Prostate gland (tissue), 2 donors: ENCODE measurements at regions not wholly inside any gene's neighbourhood (a gene's known extent, or its start where the extent isn't known, plus 50 kb on each side); places are given as distances from the start of the nearest gene placed in this dataset.

Source experiments
- DNase-seq: peaks from one replicate; pipeline ENCODE4 v3.0.0-alpha.2; 2019; ENCODE audit warnings: low spot score
- H3K27ac ChIP-seq, 2 donors: fragments of 200-600 bp; sonication (generic); 2 replicates each; pipeline ENCODE4 v1.5.1; 2017 to 2019
- H3K27me3 ChIP-seq: fragments of 200-600 bp; sonication (generic); replicated peaks from 2 replicates; pipeline ENCODE4 v1.5.1; 2019; ENCODE audit not compliant: insufficient read depth
- H3K36me3 ChIP-seq, 2 donors: fragments of 200-600 bp; sonication (generic); 1 replicate in 1 of 2; 2 replicates in 1 of 2; pipeline versions ENCODE4 v1.5.1 to v1.8.1; 2017 to 2019
- H3K4me1 ChIP-seq: fragments of 200-600 bp; sonication (generic); replicated peaks from 2 replicates; pipeline ENCODE4 v1.5.1; 2019
- H3K4me3 ChIP-seq, 2 donors: fragments of 200-600 bp; sonication (generic); 2 replicates each; pipeline ENCODE4 v1.5.1; 2017 to 2019
- H3K9me3 ChIP-seq: fragments of 200-600 bp; sonication (generic); 2 replicates; pipeline ENCODE4 v1.5.1; 2017
- POLR2A ChIP-seq: fragments of 450-650 bp; IDR thresholded peaks from one replicate; pipeline ENCODE4 v1.6.1; 2016; ENCODE audit warnings: antibody characterized with exemption, mild to moderate bottlenecking
- POLR2AphosphoS5 ChIP-seq: sonication (generic); formaldehyde crosslinking; IDR thresholded peaks from one replicate; pipeline ENCODE4 v1.6.1; 2017; ENCODE audit warnings: antibody characterized with exemption
- WGBS: methylation state at CpG from one replicate; pipeline ENCODE4 v1.1.5; 2018; 5-methylcytosine and 5-hydroxymethylcytosine counted together
- intact Hi-C: fragments of 100-400 bp; cut with DNase I; formaldehyde crosslinking; loops from one replicate; pipeline ENCODE4 v1.14.2; 2022
- TF ChIP-seq, protein P1 (sequence below), 4 experiments: fragments of 200-600 bp in 2 of 4; fragments of 450-650 bp in 2 of 4; sonication (generic) in 2 of 4; IDR thresholded peaks; 1 replicate in 3 of 4; 2 replicates in 1 of 4; pipeline ENCODE4 v1.5.1; 2016 to 2019; ENCODE audit warnings: antibody characterized with exemption in 4 of 4, mild to moderate bottlenecking in 2 of 4, moderate library complexity in 2 of 4

- Histone ChIP-seq H3K36me3 (peaks cover 0 to 3% of the 10 kb centered on the region in 2 donors), H3K27ac (no peak overlapping the region), H3K9me3 (no peaks in the 10 kb centered on the region), H3K27me3 (no peaks in the 10 kb centered on the region), H3K4me3 (no peak overlapping the region), H3K4me1 (no peaks in the 10 kb centered on the region)
- no peak for DNase-seq
- 97% methylated on average over 7 of the region's 7 CpGs for WGBS
- TF ChIP-seq POLR2A: no peak
- TF ChIP-seq, protein P1, sequence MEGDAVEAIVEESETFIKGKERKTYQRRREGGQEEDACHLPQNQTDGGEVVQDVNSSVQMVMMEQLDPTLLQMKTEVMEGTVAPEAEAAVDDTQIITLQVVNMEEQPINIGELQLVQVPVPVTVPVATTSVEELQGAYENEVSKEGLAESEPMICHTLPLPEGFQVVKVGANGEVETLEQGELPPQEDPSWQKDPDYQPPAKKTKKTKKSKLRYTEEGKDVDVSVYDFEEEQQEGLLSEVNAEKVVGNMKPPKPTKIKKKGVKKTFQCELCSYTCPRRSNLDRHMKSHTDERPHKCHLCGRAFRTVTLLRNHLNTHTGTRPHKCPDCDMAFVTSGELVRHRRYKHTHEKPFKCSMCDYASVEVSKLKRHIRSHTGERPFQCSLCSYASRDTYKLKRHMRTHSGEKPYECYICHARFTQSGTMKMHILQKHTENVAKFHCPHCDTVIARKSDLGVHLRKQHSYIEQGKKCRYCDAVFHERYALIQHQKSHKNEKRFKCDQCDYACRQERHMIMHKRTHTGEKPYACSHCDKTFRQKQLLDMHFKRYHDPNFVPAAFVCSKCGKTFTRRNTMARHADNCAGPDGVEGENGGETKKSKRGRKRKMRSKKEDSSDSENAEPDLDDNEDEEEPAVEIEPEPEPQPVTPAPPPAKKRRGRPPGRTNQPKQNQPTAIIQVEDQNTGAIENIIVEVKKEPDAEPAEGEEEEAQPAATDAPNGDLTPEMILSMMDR (IDR thresholded peaks at IDR 0.05): no peak
- intact Hi-C loops: no loop called here
These were observed 215.8 kb downstream of the SIPA1L2 start for GRCh38 chr1:232414100-232414499.

GRCh38 chr1:232413674-232414073 lies 216.3 kb downstream of the SIPA1L2 start:
- no peaks in the 10 kb centered on the region for H3K27me3 ChIP-seq
- TF ChIP-seq, protein P1 (IDR thresholded peaks at IDR 0.05): no peak
- TF ChIP-seq POLR2AphosphoS5: no peak
- no peak for TF ChIP-seq POLR2A
- no peak for DNase-seq
- peaks cover 0 to 3% of the 10 kb centered on the region in 2 donors for H3K36me3 ChIP-seq
- H3K4me1 ChIP-seq: no peaks in the 10 kb centered on the region
- no peaks in the 10 kb centered on the region for H3K9me3 ChIP-seq
- intact Hi-C loops: no loop called here
- WGBS: 85% methylated on average over 2 of the region's 2 CpGs
- H3K27ac ChIP-seq: no peak overlapping the region
- H3K4me3 ChIP-seq: no peak overlapping the region

GRCh38 chr1:232409584-232409983 lies 220.3 kb downstream of the SIPA1L2 start:
- intact Hi-C loops: no loop called here
- Histone ChIP-seq H3K9me3 (no peaks in the 10 kb centered on the region), H3K36me3 (no peaks in the 10 kb centered on the region), H3K4me1 (no peaks in the 10 kb centered on the region), H3K27ac (no peak overlapping the region), H3K4me3 (no peak overlapping the region), H3K27me3 (no peaks in the 10 kb centered on the region)
- TF ChIP-seq POLR2A (no peak), POLR2AphosphoS5 (no peak)
- TF ChIP-seq, protein P1 (IDR thresholded peaks at IDR 0.05): no peak
- no peak for DNase-seq

DNA sequence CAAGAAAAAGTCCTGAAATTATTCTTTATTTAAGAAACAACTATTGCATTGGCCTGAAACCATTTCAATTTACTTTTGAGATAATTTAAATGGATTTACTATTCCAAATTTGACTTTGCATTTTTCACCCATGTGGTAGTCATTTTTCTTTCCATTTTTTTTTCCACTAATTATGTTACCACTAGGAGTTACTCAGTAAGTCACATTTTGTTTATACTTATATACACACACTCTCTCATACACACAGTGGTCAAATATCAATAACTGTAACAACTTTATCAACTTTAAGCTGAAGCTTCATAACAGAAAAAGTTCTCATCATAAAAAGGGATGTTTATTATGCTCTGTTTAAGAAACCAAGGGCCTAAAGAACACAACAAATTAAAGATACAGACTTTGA lies 222.8 kb downstream of the SIPA1L2 start:
- H3K4me1 ChIP-seq: no peaks in the 10 kb centered on the region
- no peaks in the 10 kb centered on the region for H3K9me3 ChIP-seq
- H3K36me3 ChIP-seq: peaks cover 0 to 2% of the 10 kb centered on the region in 2 donors
- DNase-seq: no peak
- H3K4me3 ChIP-seq: no peak overlapping the region
- intact Hi-C loops: no loop called here
- H3K27me3 ChIP-seq: no peaks in the 10 kb centered on the region
- H3K27ac ChIP-seq: no peak overlapping the region
- TF ChIP-seq POLR2A: no peak
- no peak for TF ChIP-seq POLR2AphosphoS5
- TF ChIP-seq, protein P1 (IDR thresholded peaks at IDR 0.05): no peak

DNA sequence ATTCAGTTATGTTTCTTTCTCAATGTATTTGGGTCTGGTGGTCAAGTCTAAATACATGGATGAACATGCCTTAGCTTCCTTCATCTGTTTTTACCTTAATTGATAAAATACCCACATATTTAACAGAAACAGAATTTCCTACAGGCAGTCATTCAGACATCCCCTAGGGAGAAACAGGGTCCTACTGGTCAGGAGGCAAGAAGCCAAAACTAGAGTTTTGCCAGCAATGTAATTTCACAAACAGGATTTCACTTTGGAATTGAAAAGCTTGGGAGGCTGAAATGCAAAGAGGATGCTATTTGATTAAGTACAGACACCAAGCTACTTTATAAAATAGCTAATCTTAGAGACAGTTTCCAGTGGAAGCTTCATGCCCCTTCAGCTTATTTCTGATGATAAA lies 224.2 kb downstream of the SIPA1L2 start:
- peaks cover 0 to 7% of the 10 kb centered on the region in 2 donors for H3K36me3 ChIP-seq
- intact Hi-C loops: no loop called here
- TF ChIP-seq, protein P1 (IDR thresholded peaks at IDR 0.05): no peak
- no peak for TF ChIP-seq POLR2AphosphoS5
- TF ChIP-seq POLR2A: no peak

More for the DNA sequence above, 224.2 kb downstream of the SIPA1L2 start:
- Histone ChIP-seq H3K4me3 (no peak overlapping the region), H3K27ac (no peak overlapping the region), H3K4me1 (no peaks in the 10 kb centered on the region), H3K27me3 (no peaks in the 10 kb centered on the region), H3K9me3 (no peaks in the 10 kb centered on the region)
- DNase-seq: no peak
